Immature natural killer cell (primary cell): ENCODE measurements at regions not wholly inside any gene's neighbourhood (a gene's known extent, or its start where the extent isn't known, plus 50 kb on each side); places are given as distances from the start of the nearest gene placed in this dataset.

Source experiments
- DNase-seq, 3 donors: peaks; one replicate each; pipeline ENCODE4 v3.0.0; 2022; ENCODE audit warnings: mixed read lengths in 1 of 3
- H3K27ac Mint-ChIP-seq, 6 donors: one replicate each; pipeline ENCODE4 v1.8.0; 2020; ENCODE audit warnings: mixed read lengths in 6 of 6, mild to moderate bottlenecking in 5 of 6, inconsistent platforms in 4 of 6, moderate library complexity in 3 of 6
- H3K27me3 Mint-ChIP-seq, 3 donors: one replicate each; pipeline ENCODE4 v1.8.0; 2020 to 2021; ENCODE audit warnings: low read depth in 3 of 3, mild to moderate bottlenecking in 3 of 3, mixed read lengths in 3 of 3, moderate library complexity in 3 of 3, inconsistent platforms in 1 of 3
- H3K36me3 Mint-ChIP-seq, 3 donors: one replicate each; pipeline ENCODE4 v1.8.0; 2020; ENCODE audit warnings: mixed read lengths in 3 of 3, inconsistent platforms in 2 of 3, mild to moderate bottlenecking in 2 of 3
- H3K4me1 Mint-ChIP-seq, 2 donors: one replicate each; pipeline ENCODE4 v1.8.0; 2020; ENCODE audit warnings: inconsistent platforms in 2 of 2, mild to moderate bottlenecking in 2 of 2, mixed read lengths in 2 of 2, moderate library complexity in 1 of 2
- H3K4me3 Mint-ChIP-seq, 5 donors: one replicate each; pipeline ENCODE4 v1.8.0; 2020; ENCODE audit warnings: mild to moderate bottlenecking in 5 of 5, mixed read lengths in 5 of 5, inconsistent platforms in 3 of 5, moderate library complexity in 3 of 5
- H3K9me3 Mint-ChIP-seq, 6 donors: one replicate each; pipeline ENCODE4 v1.8.0; 2020; ENCODE audit warnings: mild to moderate bottlenecking in 6 of 6, mixed read lengths in 6 of 6, inconsistent platforms in 4 of 6, moderate library complexity in 3 of 6

- H3K27me3 Mint-ChIP-seq: no peaks in the 10 kb centered on the region
Observed at GRCh38 chr3:159458010-159458409, 530.6 kb upstream of the IL12A start.

GRCh38 chr3:159458982-159459381, 529.7 kb upstream of the IL12A start:
- Mint-ChIP-seq H3K27me3 (no peaks in the 10 kb centered on the region), H3K4me3 (no peak overlapping the region), H3K27ac (no peak overlapping the region), H3K9me3 (peaks cover under 1 to 9% (median 4%) of the 10 kb centered on the region in 6 donors), H3K4me1 (no peaks in the 10 kb centered on the region), H3K36me3 (no peaks in the 10 kb centered on the region)
- no peak for DNase-seq

More at GRCh38 chr3:159458010-159458409, 530.6 kb upstream of the IL12A start:
- Mint-ChIP-seq H3K9me3 (peaks cover 3 to 9% (median 6%) of the 10 kb centered on the region in 6 donors), H3K4me1 (no peaks in the 10 kb centered on the region), H3K36me3 (peaks cover 0 to 3% (median 0%) of the 10 kb centered on the region in 3 donors), H3K27ac (no peak overlapping the region), H3K4me3 (no peak overlapping the region)
- no peak for DNase-seq

GRCh38 chr3:159472611-159473010, 516.0 kb upstream of the IL12A start:
- peaks cover 0 to 2% (median 0%) of the 10 kb centered on the region in 3 donors for H3K27me3 Mint-ChIP-seq
- no peak overlapping the region for H3K27ac Mint-ChIP-seq
- no peaks in the 10 kb centered on the region for H3K4me1 Mint-ChIP-seq

GRCh38 chr3:159473206-159473605, 515.4 kb upstream of the IL12A start:
- H3K27me3 Mint-ChIP-seq: peaks cover 0 to 2% (median 0%) of the 10 kb centered on the region in 3 donors
- DNase-seq: no peak
- no peaks in the 10 kb centered on the region for H3K36me3 Mint-ChIP-seq
- H3K4me3 Mint-ChIP-seq: no peak overlapping the region
- no peaks in the 10 kb centered on the region for H3K4me1 Mint-ChIP-seq
- peaks cover 5 to 11% (median 7%) of the 10 kb centered on the region in 6 donors for H3K9me3 Mint-ChIP-seq
- H3K27ac Mint-ChIP-seq: no peak overlapping the region

More at GRCh38 chr3:159472611-159473010, 516.0 kb upstream of the IL12A start:
- Mint-ChIP-seq H3K4me3 (no peak overlapping the region), H3K9me3 (peaks cover 4 to 9% (median 6%) of the 10 kb centered on the region in 6 donors), H3K36me3 (no peaks in the 10 kb centered on the region)
- DNase-seq: no peak

GRCh38 chr3:159480046-159480445, 508.6 kb upstream of the IL12A start:
- no peak for DNase-seq
- no peaks in the 10 kb centered on the region for H3K36me3 Mint-ChIP-seq
- no peak overlapping the region for H3K27ac Mint-ChIP-seq
- no peaks in the 10 kb centered on the region for H3K27me3 Mint-ChIP-seq
- H3K4me3 Mint-ChIP-seq: no peak overlapping the region
- peaks cover 7 to 10% (median 9%) of the 10 kb centered on the region in 6 donors for H3K9me3 Mint-ChIP-seq
- no peaks in the 10 kb centered on the region for H3K4me1 Mint-ChIP-seq

- Mint-ChIP-seq H3K4me1 (no peaks in the 10 kb centered on the region), H3K4me3 (no peak overlapping the region), H3K27me3 (no peaks in the 10 kb centered on the region), H3K9me3 (peaks cover 7 to 12% (median 10%) of the 10 kb centered on the region in 6 donors), H3K27ac (no peak overlapping the region), H3K36me3 (no peaks in the 10 kb centered on the region)
- no peak for DNase-seq
Observed at GRCh38 chr3:159482241-159482993, 506.2 kb upstream of the IL12A start.

GRCh38 chr3:159482994-159483367, 505.7 kb upstream of the IL12A start:
- H3K4me1 Mint-ChIP-seq: no peaks in the 10 kb centered on the region
- H3K27ac Mint-ChIP-seq: no peak overlapping the region
- no peak for DNase-seq
- H3K9me3 Mint-ChIP-seq: peaks cover 4 to 15% (median 10%) of the 10 kb centered on the region in 6 donors
- no peak overlapping the region for H3K4me3 Mint-ChIP-seq
- H3K36me3 Mint-ChIP-seq: no peaks in the 10 kb centered on the region
- no peaks in the 10 kb centered on the region for H3K27me3 Mint-ChIP-seq

GRCh38 chr3:159486580-159486979, 502.1 kb upstream of the IL12A start:
- no peaks in the 10 kb centered on the region for H3K27me3 Mint-ChIP-seq
- peaks cover 7 to 29% (median 13%) of the 10 kb centered on the region in 6 donors for H3K9me3 Mint-ChIP-seq
- H3K4me1 Mint-ChIP-seq: no peaks in the 10 kb centered on the region
- DNase-seq: no peak
- H3K4me3 Mint-ChIP-seq: no peak overlapping the region
- peaks cover 0 to 10% (median 0%) of the 10 kb centered on the region in 3 donors for H3K36me3 Mint-ChIP-seq
- H3K27ac Mint-ChIP-seq: no peak overlapping the region

GRCh38 chr3:159487304-159487703, 501.3 kb upstream of the IL12A start:
- H3K27me3 Mint-ChIP-seq: no peaks in the 10 kb centered on the region
- no peak overlapping the region for H3K4me3 Mint-ChIP-seq
- no peak overlapping the region for H3K27ac Mint-ChIP-seq
- peaks cover 0 to 10% (median 0%) of the 10 kb centered on the region in 3 donors for H3K36me3 Mint-ChIP-seq
- DNase-seq: no peak
- H3K9me3 Mint-ChIP-seq: peaks cover 7 to 30% (median 14%) of the 10 kb centered on the region in 6 donors
- no peaks in the 10 kb centered on the region for H3K4me1 Mint-ChIP-seq

GRCh38 chr3:159488602-159489001, 500.0 kb upstream of the IL12A start:
- peaks cover 7 to 32% (median 16%) of the 10 kb centered on the region in 6 donors for H3K9me3 Mint-ChIP-seq
- H3K36me3 Mint-ChIP-seq: peaks cover 0 to 10% (median 0%) of the 10 kb centered on the region in 3 donors
- H3K27me3 Mint-ChIP-seq: no peaks in the 10 kb centered on the region
- no peak for DNase-seq
- no peak overlapping the region for H3K4me3 Mint-ChIP-seq
- no peaks in the 10 kb centered on the region for H3K4me1 Mint-ChIP-seq
- H3K27ac Mint-ChIP-seq: no peak overlapping the region

GRCh38 chr3:159497361-159497760, 491.3 kb upstream of the IL12A start:
- Mint-ChIP-seq H3K27me3 (no peaks in the 10 kb centered on the region), H3K4me3 (no peak overlapping the region), H3K9me3 (peaks cover 2 to 10% (median 3%) of the 10 kb centered on the region in 6 donors), H3K27ac (no peak overlapping the region), H3K4me1 (no peaks in the 10 kb centered on the region), H3K36me3 (no peaks in the 10 kb centered on the region)
- DNase-seq: no peak

- H3K4me3 Mint-ChIP-seq: no peak overlapping the region
- no peak for DNase-seq
- peaks cover 0 to 3% (median 2%) of the 10 kb centered on the region in 3 donors for H3K27me3 Mint-ChIP-seq
- H3K27ac Mint-ChIP-seq: no peak overlapping the region
- H3K36me3 Mint-ChIP-seq: no peaks in the 10 kb centered on the region
- no peaks in the 10 kb centered on the region for H3K4me1 Mint-ChIP-seq
- peaks cover 2 to 10% (median 9%) of the 10 kb centered on the region in 6 donors for H3K9me3 Mint-ChIP-seq
Observed at GRCh38 chr3:159499031-159499793, 489.4 kb upstream of the IL12A start.

- DNase-seq: no peak
- H3K27me3 Mint-ChIP-seq: peaks cover 0 to 3% (median 2%) of the 10 kb centered on the region in 3 donors
- H3K9me3 Mint-ChIP-seq: peaks cover 2 to 17% (median 6%) of the 10 kb centered on the region in 6 donors
- H3K36me3 Mint-ChIP-seq: no peaks in the 10 kb centered on the region
- H3K4me1 Mint-ChIP-seq: no peaks in the 10 kb centered on the region
- H3K27ac Mint-ChIP-seq: no peak overlapping the region
- no peak overlapping the region for H3K4me3 Mint-ChIP-seq
Observed at GRCh38 chr3:159501029-159501428, 487.6 kb upstream of the IL12A start.

- peaks cover 0 to 3% (median 2%) of the 10 kb centered on the region in 3 donors for H3K27me3 Mint-ChIP-seq
- H3K36me3 Mint-ChIP-seq: no peaks in the 10 kb centered on the region
- DNase-seq: no peak
- H3K4me1 Mint-ChIP-seq: no peaks in the 10 kb centered on the region
- H3K27ac Mint-ChIP-seq: no peak overlapping the region
- peaks cover under 1 to 17% (median 4%) of the 10 kb centered on the region in 6 donors for H3K9me3 Mint-ChIP-seq
- no peak overlapping the region for H3K4me3 Mint-ChIP-seq
Observed at GRCh38 chr3:159502986-159503385, 485.6 kb upstream of the IL12A start.
